Suprapubic skin (tissue), 4 donors: ENCODE measurements at regions not wholly inside any gene's neighbourhood (a gene's known extent, or its start where the extent isn't known, plus 50 kb on each side); places are given as distances from the start of the nearest gene placed in this dataset.

Experiments
- EP300 ChIP-seq: sonication (generic); formaldehyde crosslinking; IDR thresholded peaks from one replicate; pipeline ENCODE4 v1.6.1; 2017; ENCODE audit warnings: antibody characterized with exemption
- POLR2A ChIP-seq, 2 donors: fragments of 450-650 bp; IDR thresholded peaks; one replicate each; pipeline ENCODE4 v1.6.1; 2017; ENCODE audit warnings: antibody characterized with exemption in 2 of 2, mild to moderate bottlenecking in 2 of 2, moderate library complexity in 2 of 2
- POLR2AphosphoS5 ChIP-seq, 3 donors: sonication (generic); formaldehyde crosslinking; IDR thresholded peaks; one replicate each; pipeline ENCODE4 v1.6.1; 2017; ENCODE audit warnings: antibody characterized with exemption in 3 of 3
- TF ChIP-seq, protein P1 (sequence below), 2 donors: fragments of 200-600 bp in 1 of 2; fragments of 450-650 bp in 1 of 2; sonication (generic) in 1 of 2; IDR thresholded peaks; one replicate each; pipeline ENCODE4 v1.5.1; 2016 to 2019; ENCODE audit warnings: antibody characterized with exemption in 2 of 2, mild to moderate bottlenecking in 1 of 2, moderate library complexity in 1 of 2

DNA sequence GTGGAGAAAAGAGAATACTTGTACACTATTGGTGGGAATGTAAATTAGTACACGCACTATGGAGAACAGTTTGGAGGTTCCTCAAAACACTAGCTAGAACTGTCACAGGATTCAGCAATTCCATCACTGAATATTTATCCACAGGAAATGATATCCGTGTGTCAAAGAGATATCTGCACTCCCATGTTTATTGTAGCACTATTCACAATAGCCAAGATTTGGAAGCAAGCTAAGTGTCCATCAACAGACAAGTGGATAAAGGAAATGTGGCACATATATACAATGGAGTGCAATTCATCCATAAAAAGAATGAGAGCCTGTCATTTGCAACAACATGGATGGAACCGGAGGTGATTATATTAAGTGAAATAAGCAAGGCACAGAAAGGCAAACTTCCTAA, 428.5 kb downstream of the CCDC91 start:
- TF ChIP-seq, protein P1, sequence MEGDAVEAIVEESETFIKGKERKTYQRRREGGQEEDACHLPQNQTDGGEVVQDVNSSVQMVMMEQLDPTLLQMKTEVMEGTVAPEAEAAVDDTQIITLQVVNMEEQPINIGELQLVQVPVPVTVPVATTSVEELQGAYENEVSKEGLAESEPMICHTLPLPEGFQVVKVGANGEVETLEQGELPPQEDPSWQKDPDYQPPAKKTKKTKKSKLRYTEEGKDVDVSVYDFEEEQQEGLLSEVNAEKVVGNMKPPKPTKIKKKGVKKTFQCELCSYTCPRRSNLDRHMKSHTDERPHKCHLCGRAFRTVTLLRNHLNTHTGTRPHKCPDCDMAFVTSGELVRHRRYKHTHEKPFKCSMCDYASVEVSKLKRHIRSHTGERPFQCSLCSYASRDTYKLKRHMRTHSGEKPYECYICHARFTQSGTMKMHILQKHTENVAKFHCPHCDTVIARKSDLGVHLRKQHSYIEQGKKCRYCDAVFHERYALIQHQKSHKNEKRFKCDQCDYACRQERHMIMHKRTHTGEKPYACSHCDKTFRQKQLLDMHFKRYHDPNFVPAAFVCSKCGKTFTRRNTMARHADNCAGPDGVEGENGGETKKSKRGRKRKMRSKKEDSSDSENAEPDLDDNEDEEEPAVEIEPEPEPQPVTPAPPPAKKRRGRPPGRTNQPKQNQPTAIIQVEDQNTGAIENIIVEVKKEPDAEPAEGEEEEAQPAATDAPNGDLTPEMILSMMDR (IDR thresholded peaks at IDR 0.05) = no peak
- TF ChIP-seq POLR2A (IDR thresholded peaks at IDR 0.05) = no peak
- no peak for TF ChIP-seq EP300
- TF ChIP-seq POLR2AphosphoS5 (IDR thresholded peaks at IDR 0.05) = no peak
